ENCODE measurements at regions not wholly inside any gene's neighbourhood (a gene's known extent, or its start where the extent isn't known, plus 50 kb on each side); places are given as distances from the start of the nearest gene placed in this dataset.

- TF ChIP-seq CTCF (IDR thresholded peaks at IDR 0.05; ENCODE audit: insufficient read depth, missing control alignments) = no peak
- no peak for DNase-seq (ENCODE audit: insufficient read length, low spot score)
- no peak for FAIRE-seq
Observed at GRCh38 chr3:76986876-76987474, 52.9 kb upstream of the ROBO2 start.

Measured in D721Med (cell line).